Upper lobe of left lung (tissue), 4 donors: ENCODE measurements at regions not wholly inside any gene's neighbourhood (a gene's known extent, or its start where the extent isn't known, plus 50 kb on each side); places are given as distances from the start of the nearest gene placed in this dataset.

Source experiments
- CTCF ChIP-seq, 6 experiments: fragments of 450-650 bp in 4 of 6; fragments of 200-600 bp in 2 of 6; sonication (generic) in 2 of 6; IDR thresholded peaks; one replicate each; pipeline ENCODE4 v1.5.1; 2016 to 2019; ENCODE audit warnings: antibody characterized with exemption in 6 of 6
- POLR2AphosphoS5 ChIP-seq, 2 donors: sonication (generic); formaldehyde crosslinking; IDR thresholded peaks; one replicate each; pipeline ENCODE4 v1.5.1; 2017; ENCODE audit warnings: antibody characterized with exemption in 2 of 2

DNA sequence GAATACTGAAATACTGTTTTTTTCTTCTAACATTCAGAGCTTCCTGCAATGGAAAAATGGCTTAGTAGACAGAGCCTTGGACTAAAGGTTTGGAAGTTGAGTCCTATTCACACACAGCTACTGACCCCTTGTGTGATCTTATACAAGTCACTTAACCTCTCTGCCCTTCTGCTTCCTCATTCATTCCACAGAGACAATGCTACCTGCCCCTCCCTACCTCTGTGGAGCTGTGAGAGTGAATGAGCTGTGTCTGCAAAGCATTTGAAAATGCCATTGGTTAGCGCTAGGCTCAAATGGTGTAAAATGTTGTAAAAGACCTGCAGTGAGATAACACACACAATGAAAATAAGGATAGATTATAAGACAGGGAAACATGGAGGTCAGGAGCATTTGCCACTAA is 214.4 kb downstream of the BARHL2 start:
- TF ChIP-seq POLR2AphosphoS5 (IDR thresholded peaks at IDR 0.05) (no peak), CTCF (IDR thresholded peaks at IDR 0.05) (no peak)
